Activated T-cell treated with anti-CD3 and anti-CD28 coated beads, Interleukin-2, amount 50 U/mL, for 24 hours (primary cell): ENCODE measurements at regions not wholly inside any gene's neighbourhood (a gene's known extent, or its start where the extent isn't known, plus 50 kb on each side); places are given as distances from the start of the nearest gene placed in this dataset.
"Not testable (repeated sequence)": the region's sequence is repeated elsewhere in the genome, so short reads cannot be mapped to it uniquely, and the experiment has no call there.

ENCODE experiments used
- DNase-seq: peaks from one replicate; pipeline ENCODE4 v3.0.0-alpha.2; 2020
- H3K27ac Mint-ChIP-seq: 2 replicates; pipeline ENCODE4 v1.8.0; 2020; ENCODE audit warnings: mild to moderate bottlenecking, mixed read lengths
- H3K27me3 Mint-ChIP-seq: 2 replicates; pipeline ENCODE4 v1.8.0; 2020; ENCODE audit warnings: mixed read lengths
- H3K36me3 Mint-ChIP-seq: 2 replicates; pipeline ENCODE4 v1.8.0; 2020; ENCODE audit warnings: low read depth, mixed read lengths
- H3K4me1 Mint-ChIP-seq: 2 replicates; pipeline ENCODE4 v1.8.0; 2020; ENCODE audit warnings: low read depth, mixed read lengths
- H3K4me3 Mint-ChIP-seq: 2 replicates; pipeline ENCODE4 v1.8.0; 2020; ENCODE audit warnings: mild to moderate bottlenecking, moderate library complexity, mixed read lengths
- H3K9me3 Mint-ChIP-seq: 2 replicates; pipeline ENCODE4 v1.8.0; 2020; ENCODE audit warnings: mixed read lengths

GRCh38 chrX:45537936-45538335 is 337.3 kb upstream of the DIPK2B start:
- Mint-ChIP-seq H3K36me3 (no peaks in the 10 kb centered on the region), H3K4me3 (no peak overlapping the region), H3K4me1 (no peaks in the 10 kb centered on the region), H3K9me3 (no peaks in the 10 kb centered on the region), H3K27me3 (peaks cover 64% of the 10 kb centered on the region), H3K27ac (no peak overlapping the region)
- DNase-seq, result no peak

GRCh38 chrX:45527834-45528233 is 327.2 kb upstream of the DIPK2B start:
- Mint-ChIP-seq H3K4me3 (no peak overlapping the region), H3K27ac (no peak overlapping the region), H3K9me3 (no peaks in the 10 kb centered on the region), H3K36me3 (no peaks in the 10 kb centered on the region), H3K4me1 (no peaks in the 10 kb centered on the region), H3K27me3 (peaks cover 47% of the 10 kb centered on the region)
- DNase-seq, result no peak

- no peaks in the 10 kb centered on the region for H3K36me3 Mint-ChIP-seq
- no peaks in the 10 kb centered on the region for H3K4me1 Mint-ChIP-seq
- H3K4me3 Mint-ChIP-seq, result no peak overlapping the region
- no peaks in the 10 kb centered on the region for H3K9me3 Mint-ChIP-seq
- no peak for DNase-seq
- H3K27me3 Mint-ChIP-seq, result peaks cover 39% of the 10 kb centered on the region
- H3K27ac Mint-ChIP-seq, result no peak overlapping the region
Observed at GRCh38 chrX:45524805-45525204, 324.1 kb upstream of the DIPK2B start.

- Mint-ChIP-seq H3K4me3 (no peak overlapping the region), H3K36me3 (no peaks in the 10 kb centered on the region), H3K4me1 (no peaks in the 10 kb centered on the region), H3K27ac (no peak overlapping the region), H3K9me3 (no peaks in the 10 kb centered on the region), H3K27me3 (peaks cover 39% of the 10 kb centered on the region)
- DNase-seq, result no peak
Observed at GRCh38 chrX:45524296-45524695, 323.6 kb upstream of the DIPK2B start.

- Mint-ChIP-seq H3K4me1 (peaks cover 21% of the 10 kb centered on the region), H3K4me3 (no peak overlapping the region), H3K36me3 (no peaks in the 10 kb centered on the region), H3K27ac (no peak overlapping the region), H3K27me3 (peaks cover 50% of the 10 kb centered on the region), H3K9me3 (no peaks in the 10 kb centered on the region)
- DNase-seq, result no peak
Observed at GRCh38 chrX:45518552-45518951, 317.9 kb upstream of the DIPK2B start.

- H3K4me1 Mint-ChIP-seq, result peaks cover 26% of the 10 kb centered on the region
- H3K9me3 Mint-ChIP-seq, result no peaks in the 10 kb centered on the region
- no peak overlapping the region for H3K4me3 Mint-ChIP-seq
- no peak overlapping the region for H3K27ac Mint-ChIP-seq
- no peak for DNase-seq
- H3K27me3 Mint-ChIP-seq, result peaks cover 56% of the 10 kb centered on the region
- H3K36me3 Mint-ChIP-seq, result no peaks in the 10 kb centered on the region
Observed at GRCh38 chrX:45517090-45517973, 316.7 kb upstream of the DIPK2B start.

GRCh38 chrX:45515262-45516215 is 314.9 kb upstream of the DIPK2B start:
- Mint-ChIP-seq H3K27ac (peak overlapping the region; percentile 73), H3K27me3 (peaks cover 61% of the 10 kb centered on the region), H3K4me1 (peaks cover 26% of the 10 kb centered on the region), H3K9me3 (no peaks in the 10 kb centered on the region), H3K36me3 (no peaks in the 10 kb centered on the region), H3K4me3 (no peak overlapping the region)
- peak; percentile 42 for DNase-seq

- Mint-ChIP-seq H3K27ac (no peak overlapping the region), H3K9me3 (no peaks in the 10 kb centered on the region)
- DNase-seq, result no peak
Observed at GRCh38 chrX:45513042-45513441, 312.4 kb upstream of the DIPK2B start.

GRCh38 chrX:45508454-45508853 is 307.8 kb upstream of the DIPK2B start:
- no peak overlapping the region for H3K4me3 Mint-ChIP-seq
- no peaks in the 10 kb centered on the region for H3K9me3 Mint-ChIP-seq
- DNase-seq, result no peak
- no peak overlapping the region for H3K27ac Mint-ChIP-seq
- peaks cover 25% of the 10 kb centered on the region for H3K4me1 Mint-ChIP-seq
- H3K36me3 Mint-ChIP-seq, result no peaks in the 10 kb centered on the region
- H3K27me3 Mint-ChIP-seq, result peaks cover 32% of the 10 kb centered on the region

More at GRCh38 chrX:45513042-45513441, 312.4 kb upstream of the DIPK2B start:
- Mint-ChIP-seq H3K4me1 (peaks cover 26% of the 10 kb centered on the region), H3K27me3 (peaks cover 64% of the 10 kb centered on the region), H3K36me3 (no peaks in the 10 kb centered on the region), H3K4me3 (no peak overlapping the region)

GRCh38 chrX:45506149-45506730 is 305.6 kb upstream of the DIPK2B start:
- H3K4me1 Mint-ChIP-seq, result peaks cover 21% of the 10 kb centered on the region
- H3K9me3 Mint-ChIP-seq, result no peaks in the 10 kb centered on the region
- no peaks in the 10 kb centered on the region for H3K36me3 Mint-ChIP-seq
- no peak overlapping the region for H3K27ac Mint-ChIP-seq
- no peak for DNase-seq
- H3K27me3 Mint-ChIP-seq, result peaks cover 36% of the 10 kb centered on the region
- H3K4me3 Mint-ChIP-seq, result no peak overlapping the region

GRCh38 chrX:45505214-45505613 is 304.5 kb upstream of the DIPK2B start:
- Mint-ChIP-seq H3K27me3 (peaks cover 35% of the 10 kb centered on the region), H3K36me3 (no peaks in the 10 kb centered on the region), H3K4me3 (no peak overlapping the region), H3K4me1 (peaks cover 21% of the 10 kb centered on the region), H3K9me3 (no peaks in the 10 kb centered on the region), H3K27ac (no peak overlapping the region)
- no peak for DNase-seq

- DNase-seq, H3K27ac Mint-ChIP-seq, H3K36me3 Mint-ChIP-seq, H3K4me3 Mint-ChIP-seq, H3K9me3 Mint-ChIP-seq: not testable (repeated sequence)
- peaks cover 45% of the 10 kb centered on the region for H3K27me3 Mint-ChIP-seq
- H3K4me1 Mint-ChIP-seq, result peaks cover 21% of the 10 kb centered on the region
Observed at GRCh38 chrX:45503787-45504362, 303.2 kb upstream of the DIPK2B start.

- no peak for DNase-seq
- Mint-ChIP-seq H3K27ac (no peak overlapping the region), H3K9me3 (no peaks in the 10 kb centered on the region), H3K4me3 (no peak overlapping the region), H3K36me3 (no peaks in the 10 kb centered on the region), H3K27me3 (peaks cover 52% of the 10 kb centered on the region), H3K4me1 (peaks cover 18% of the 10 kb centered on the region)
Observed at GRCh38 chrX:45502396-45502795, 301.7 kb upstream of the DIPK2B start.

GRCh38 chrX:45497290-45497689 is 296.6 kb upstream of the DIPK2B start:
- Mint-ChIP-seq H3K36me3 (no peaks in the 10 kb centered on the region), H3K27me3 (peaks cover 65% of the 10 kb centered on the region), H3K9me3 (peaks cover 18% of the 10 kb centered on the region), H3K4me1 (no peaks in the 10 kb centered on the region), H3K4me3 (no peak overlapping the region), H3K27ac (no peak overlapping the region)
- no peak for DNase-seq
